GM12873 (cell line): ENCODE measurements at regions not wholly inside any gene's neighbourhood (a gene's known extent, or its start where the extent isn't known, plus 50 kb on each side); places are given as distances from the start of the nearest gene placed in this dataset.

Experiments
- CTCF ChIP-seq: IDR thresholded peaks from 2 replicates; pipeline ENCODE4 v1.5.1; 2012; ENCODE audit warnings: low read depth, mild to moderate bottlenecking, moderate library complexity, low read length, control low read depth; ENCODE audit not compliant: insufficient read depth; ENCODE audit errors: missing control alignments

- no peak for TF ChIP-seq CTCF
These were observed 362.0 kb downstream of the IRX1 start for GRCh38 chr5:3957658-3958057.

- no peak for TF ChIP-seq CTCF
These were observed 362.8 kb downstream of the IRX1 start for GRCh38 chr5:3958389-3958788.

GRCh38 chr5:3962113-3962512 lies 366.5 kb downstream of the IRX1 start:
- no peak for TF ChIP-seq CTCF

- no peak for TF ChIP-seq CTCF
These were observed 368.0 kb downstream of the IRX1 start for GRCh38 chr5:3963652-3964051.

- no peak for TF ChIP-seq CTCF
These were observed 384.5 kb downstream of the IRX1 start for GRCh38 chr5:3980156-3980555.

- TF ChIP-seq CTCF = no peak
These were observed 392.2 kb downstream of the IRX1 start for GRCh38 chr5:3987867-3988266.

GRCh38 chr5:3993856-3994473 lies 398.3 kb downstream of the IRX1 start:
- no peak for TF ChIP-seq CTCF
